Fibroblast of lung (primary cell): ENCODE measurements at regions not wholly inside any gene's neighbourhood (a gene's known extent, or its start where the extent isn't known, plus 50 kb on each side); places are given as distances from the start of the nearest gene placed in this dataset.

ENCODE experiments used
- DNase-seq, 2 donors: peaks; one replicate each; pipeline versions ENCODE4 v3.0.0 to v3.0.0-alpha.2; 2010; ENCODE audit warnings: low read depth in 2 of 2
- H2AFZ ChIP-seq: 2 replicates; pipeline ENCODE4 v1.5.1; 2012; ENCODE audit warnings: low read length, control low read depth, inconsistent platforms
- H3K27ac ChIP-seq: 2 replicates; pipeline ENCODE4 v1.5.1; 2011; ENCODE audit warnings: low read length, control low read depth; ENCODE audit not compliant: insufficient read depth
- H3K27me3 ChIP-seq: 2 replicates; pipeline ENCODE4 v1.5.1; 2011; ENCODE audit warnings: mild to moderate bottlenecking, low read length; ENCODE audit not compliant: control insufficient read depth, insufficient read depth
- H3K36me3 ChIP-seq: 2 replicates; pipeline ENCODE4 v1.5.1; 2011; ENCODE audit warnings: low read length; ENCODE audit not compliant: control insufficient read depth, insufficient read depth
- H3K4me1 ChIP-seq: 2 replicates; pipeline ENCODE4 v1.5.1; 2011; ENCODE audit warnings: low read length; ENCODE audit not compliant: control insufficient read depth, insufficient read depth; ENCODE audit errors: extremely low read depth
- H3K4me2 ChIP-seq: 2 replicates; pipeline ENCODE4 v1.5.1; 2011; ENCODE audit warnings: low read length, control low read depth; ENCODE audit not compliant: insufficient read depth; ENCODE audit errors: extremely low read depth
- H3K4me3 ChIP-seq, 4 experiments: fragments of 200-600 bp in 1 of 4; sonication (generic) in 1 of 4; replicated peaks in 1 of 4; 2 replicates each; pipeline ENCODE4 v1.5.1; 2011 to 2016; ENCODE audit warnings: low read length in 4 of 4, low read depth in 3 of 4, mild to moderate bottlenecking in 3 of 4, control low read depth in 2 of 4, inconsistent platforms in 1 of 4, mixed read lengths in 1 of 4; ENCODE audit not compliant: insufficient read depth in 1 of 4; ENCODE audit errors: control extremely low read depth in 1 of 4
- H3K79me2 ChIP-seq: 2 replicates; pipeline ENCODE4 v1.5.1; 2012; ENCODE audit warnings: mild to moderate bottlenecking, low read length, inconsistent platforms; ENCODE audit not compliant: control insufficient read depth, insufficient read depth
- H3K9ac ChIP-seq: 2 replicates; pipeline ENCODE4 v1.5.1; 2011; ENCODE audit warnings: mild to moderate bottlenecking, low read length, control low read depth; ENCODE audit not compliant: insufficient read depth
- H3K9me3 ChIP-seq: 2 replicates; pipeline ENCODE4 v1.5.1; 2012; ENCODE audit warnings: low read depth, low read length; ENCODE audit not compliant: control insufficient read depth, insufficient read depth
- H4K20me1 ChIP-seq: 2 replicates; pipeline ENCODE4 v1.5.1; 2011; ENCODE audit warnings: low read length; ENCODE audit not compliant: control insufficient read depth, insufficient read depth; ENCODE audit errors: extremely low read depth
- CTCF ChIP-seq, 2 donors: IDR thresholded peaks in 1 of 2; conservative IDR thresholded peaks in 1 of 2; 1 replicate in 1 of 2; 2 replicates in 1 of 2; pipeline ENCODE4 v1.5.1; 2011 to 2012; ENCODE audit warnings: low read length in 2 of 2, control low read depth in 1 of 2, inconsistent platforms in 1 of 2, low read depth in 1 of 2, mild to moderate bottlenecking in 1 of 2
- EZH2 ChIP-seq: IDR thresholded peaks from 2 replicates; pipeline ENCODE4 v1.5.1; 2012; ENCODE audit warnings: low read length, control low read depth, mild to moderate bottlenecking; ENCODE audit errors: missing control alignments

DNA sequence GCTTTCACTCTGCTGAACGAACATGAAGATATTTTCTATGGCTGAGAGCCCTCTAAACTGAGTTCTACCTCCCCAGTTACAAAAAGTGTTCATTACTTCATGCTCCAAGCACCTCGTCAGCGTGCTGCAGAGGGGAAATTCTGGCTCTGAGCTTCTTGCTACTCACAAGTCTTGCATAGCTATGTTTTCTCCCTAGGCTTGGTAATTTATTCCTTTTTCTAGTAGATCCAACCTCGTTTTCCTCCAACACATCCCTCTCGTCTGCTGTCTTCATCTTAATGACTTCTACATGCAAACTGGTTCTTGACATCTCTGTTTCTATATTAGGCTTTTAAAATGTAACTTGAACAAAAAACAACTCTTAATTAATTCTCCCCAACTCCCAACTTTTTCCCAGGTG lies 1034.5 kb downstream of the REEP3 start:
- H3K27me3 ChIP-seq, result no peaks in the 10 kb centered on the region
- no peaks in the 10 kb centered on the region for H3K36me3 ChIP-seq
- H3K4me1 ChIP-seq, result no peaks in the 10 kb centered on the region
- DNase-seq, result no peak
- no peak overlapping the region for H3K27ac ChIP-seq
- no peak overlapping the region for H3K4me2 ChIP-seq
- no peak overlapping the region for H3K9ac ChIP-seq
- no peaks in the 10 kb centered on the region for H4K20me1 ChIP-seq
- H2AFZ ChIP-seq, result no peak overlapping the region
- no peak for TF ChIP-seq EZH2
- TF ChIP-seq CTCF (conservative IDR thresholded peaks at IDR 0.05 in 1 of 2, IDR thresholded peaks at IDR 0.05 in 1 of 2; ENCODE audit: low read depth in 1 of 2, low read length in 2 of 2), result no peak
- H3K9me3 ChIP-seq, result no peaks in the 10 kb centered on the region
- no peaks in the 10 kb centered on the region for H3K79me2 ChIP-seq
- H3K4me3 ChIP-seq, result no peak overlapping the region

DNA sequence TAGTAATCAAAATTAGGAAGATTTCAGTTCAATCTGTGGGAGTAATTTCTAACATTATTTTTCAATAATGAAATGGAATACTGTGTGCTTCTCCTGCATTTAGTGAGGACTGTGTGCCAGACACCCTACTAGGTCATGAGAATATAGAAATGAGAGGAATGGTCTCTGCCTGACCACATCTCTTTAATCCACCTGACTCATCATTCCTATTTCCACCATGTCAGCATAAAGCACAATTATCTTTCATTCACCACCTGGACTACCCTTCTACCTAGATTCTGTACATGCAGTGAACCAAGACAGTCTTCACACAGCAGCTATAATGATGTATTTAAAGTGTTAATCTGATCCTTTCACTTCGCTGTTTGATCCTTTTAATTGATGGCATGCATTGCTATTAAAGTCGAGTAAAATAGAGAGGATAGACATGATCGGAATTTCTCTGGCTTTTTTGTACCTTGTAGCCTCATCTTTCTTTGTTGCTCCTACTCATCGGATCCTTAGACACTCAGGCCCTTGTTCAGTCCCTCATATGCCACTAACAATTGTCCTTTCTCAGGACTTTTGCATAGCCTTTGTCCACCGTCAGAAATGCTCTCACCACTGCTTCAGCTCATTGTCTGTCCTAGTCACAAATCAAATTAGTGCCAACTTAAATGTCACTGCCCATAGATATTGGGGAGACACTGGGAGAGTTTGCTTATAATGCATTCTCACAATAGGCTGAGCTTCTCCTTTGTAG lies 1037.1 kb downstream of the REEP3 start:
- Histone ChIP-seq H3K9me3 (no peaks in the 10 kb centered on the region), H3K4me3 (no peak overlapping the region), H3K4me1 (no peaks in the 10 kb centered on the region), H3K9ac (no peak overlapping the region), H3K27me3 (no peaks in the 10 kb centered on the region), H3K27ac (no peak overlapping the region), H3K36me3 (no peaks in the 10 kb centered on the region), H4K20me1 (no peaks in the 10 kb centered on the region), H3K79me2 (no peaks in the 10 kb centered on the region), H3K4me2 (no peak overlapping the region), H2AFZ (no peak overlapping the region)
- no peak for TF ChIP-seq CTCF (conservative IDR thresholded peaks at IDR 0.05 in 1 of 2, IDR thresholded peaks at IDR 0.05 in 1 of 2; ENCODE audit: low read depth in 1 of 2, low read length in 2 of 2)
- TF ChIP-seq EZH2, result no peak
- no peak for DNase-seq

- TF ChIP-seq CTCF (conservative IDR thresholded peaks at IDR 0.05 in 1 of 2, IDR thresholded peaks at IDR 0.05 in 1 of 2; ENCODE audit: low read depth in 1 of 2, low read length in 2 of 2), result no peak
- TF ChIP-seq EZH2, result no peak
- H3K4me2 ChIP-seq, result no peak overlapping the region
- no peaks in the 10 kb centered on the region for H3K9me3 ChIP-seq
- DNase-seq, result no peak
- H3K4me1 ChIP-seq, result no peaks in the 10 kb centered on the region
- no peak overlapping the region for H2AFZ ChIP-seq
- no peak overlapping the region for H3K4me3 ChIP-seq
- H4K20me1 ChIP-seq, result no peaks in the 10 kb centered on the region
- no peaks in the 10 kb centered on the region for H3K27me3 ChIP-seq
- no peaks in the 10 kb centered on the region for H3K79me2 ChIP-seq
- H3K27ac ChIP-seq, result no peak overlapping the region
- H3K9ac ChIP-seq, result no peak overlapping the region
- H3K36me3 ChIP-seq, result no peaks in the 10 kb centered on the region
Measured at GRCh38 chr10:64571056-64571455, 1049.9 kb downstream of the REEP3 start.
